ENCODE measurements at regions not wholly inside any gene's neighbourhood (a gene's known extent, or its start where the extent isn't known, plus 50 kb on each side); places are given as distances from the start of the nearest gene placed in this dataset.
"Not testable (repeated sequence)": the region's sequence is repeated elsewhere in the genome, so short reads cannot be mapped to it uniquely, and the experiment has no call there.

GRCh38 chr15:98025237-98025636 is 64.7 kb downstream of the ARRDC4 start:
- no peak for DNase-seq

- no peak for DNase-seq
These were observed 74.2 kb downstream of the ARRDC4 start for GRCh38 chr15:98034731-98035130.

DNA sequence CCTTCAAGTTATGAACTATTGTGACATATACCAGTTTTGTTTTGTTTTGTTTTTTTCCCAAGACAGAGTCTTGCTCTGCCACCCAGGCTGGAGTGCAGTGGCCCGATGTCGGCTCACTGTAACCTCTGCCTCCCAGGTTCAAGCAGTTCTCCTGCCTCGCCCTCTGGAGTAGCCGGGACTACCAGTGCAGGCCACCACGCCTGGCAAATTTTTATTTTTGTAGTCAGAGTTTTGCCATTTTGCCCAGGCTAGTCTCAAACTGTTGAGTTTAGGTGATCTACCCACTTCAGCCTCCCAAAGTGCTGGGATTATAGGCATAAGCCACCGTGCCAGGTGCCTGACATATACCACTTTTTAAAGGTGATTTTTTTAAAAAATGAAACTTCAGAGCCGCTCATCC is 74.6 kb downstream of the ARRDC4 start:
- no peak for DNase-seq

DNA sequence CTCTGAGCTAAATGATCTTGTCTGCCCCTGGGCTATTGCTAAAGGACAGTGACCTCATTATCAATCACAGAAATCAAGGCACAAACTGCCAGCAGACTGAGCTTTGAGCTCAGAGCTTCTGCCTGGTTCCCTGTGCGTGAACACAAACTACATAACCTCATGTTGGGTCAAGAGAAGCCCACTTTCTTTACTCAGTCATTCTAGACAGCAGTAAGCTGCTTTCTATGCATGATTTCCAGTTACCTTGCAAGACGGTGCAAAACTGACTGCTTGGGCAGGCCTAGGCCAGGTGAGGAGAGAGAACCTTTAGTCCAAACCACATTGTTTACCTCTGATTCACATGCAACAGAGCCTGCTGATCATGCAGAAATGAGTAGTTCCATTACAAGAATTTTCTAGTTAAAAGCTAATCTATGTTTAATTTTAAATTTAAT is 75.1 kb downstream of the ARRDC4 start:
- DNase-seq: no peak

DNA sequence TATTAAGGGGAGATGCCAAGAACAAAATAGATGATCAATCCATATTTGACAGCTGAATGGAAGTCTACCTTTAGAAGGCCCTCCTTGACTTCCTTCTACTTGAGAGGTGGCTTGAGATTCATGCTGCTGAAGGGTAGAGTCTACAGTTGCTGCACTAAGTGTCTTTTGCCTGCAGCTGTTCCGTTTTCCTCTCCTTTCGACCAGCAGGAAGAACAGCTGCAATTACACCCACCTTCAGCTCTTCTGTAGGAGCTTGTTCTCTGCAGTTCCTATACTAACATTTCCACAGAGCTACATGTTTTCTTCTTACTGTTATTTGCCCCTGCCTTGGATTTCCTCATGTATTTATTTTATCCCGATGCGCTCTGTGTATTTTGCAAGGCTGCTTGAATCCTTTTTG is 79.1 kb downstream of the ARRDC4 start:
- no peak for DNase-seq

DNA sequence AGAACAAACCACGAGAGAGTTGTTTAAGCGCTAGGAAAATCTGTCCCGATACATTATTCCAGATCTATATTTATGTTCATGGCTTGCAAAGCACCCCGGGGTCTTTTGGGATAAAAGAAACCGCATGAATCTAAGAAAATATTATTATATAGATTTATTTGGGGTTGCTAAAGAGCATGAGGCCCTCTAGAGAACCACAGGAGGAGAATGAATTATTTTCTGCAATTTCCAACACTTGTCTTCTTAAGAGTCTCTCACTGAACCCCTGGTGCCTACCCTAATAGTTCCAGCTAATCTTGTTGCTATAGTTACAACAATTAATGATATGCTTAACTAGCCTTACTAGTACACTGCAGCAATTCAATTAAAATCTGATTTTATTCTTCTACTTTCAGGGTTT is 79.6 kb downstream of the ARRDC4 start:
- DNase-seq: no peak

- no peak for DNase-seq
These were observed 82.9 kb downstream of the ARRDC4 start for GRCh38 chr15:98043160-98044014.

- no peak for DNase-seq
These were observed 91.2 kb downstream of the ARRDC4 start for GRCh38 chr15:98051734-98052133.

DNA sequence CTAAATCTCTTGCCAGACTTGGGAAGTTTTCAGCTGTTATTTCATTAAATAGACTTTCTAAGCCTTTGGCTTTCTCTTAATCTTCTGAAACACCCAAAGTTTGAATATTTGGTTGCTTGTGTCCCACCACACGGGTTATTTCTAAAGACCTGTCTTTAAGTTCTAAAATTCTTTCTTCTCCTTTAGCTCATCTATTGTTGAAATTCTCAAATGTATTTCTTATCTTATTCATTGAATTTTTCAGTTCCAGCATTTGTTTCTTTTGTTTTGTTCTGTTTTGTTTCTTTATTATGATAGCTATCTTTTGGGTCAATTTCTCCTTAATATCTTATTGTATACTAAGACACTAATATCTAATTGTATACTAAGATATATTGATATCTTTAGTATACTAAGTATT is 97.0 kb downstream of the ARRDC4 start:
- no peak for DNase-seq

- DNase-seq: no peak
These were observed 102.4 kb downstream of the ARRDC4 start for GRCh38 chr15:98062869-98063268.

DNA sequence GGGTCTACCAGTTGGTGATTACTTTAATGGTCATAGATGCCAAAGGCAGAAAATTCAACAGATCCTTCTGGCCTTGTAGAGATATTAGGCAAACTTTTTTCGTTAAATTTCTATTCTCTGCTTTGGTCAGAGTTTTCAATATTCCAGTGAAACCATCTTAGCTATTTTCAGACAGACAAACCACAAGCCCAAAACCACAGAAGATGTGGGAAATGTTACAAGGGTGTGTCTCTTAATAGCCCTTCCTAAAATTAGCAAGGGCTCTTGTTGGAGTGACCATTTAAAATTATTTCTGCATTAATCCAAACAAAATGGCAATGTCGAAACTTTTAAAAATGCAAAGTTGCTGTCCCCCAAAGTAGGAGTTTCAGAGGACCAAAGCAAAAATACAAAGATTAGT is 102.8 kb downstream of the ARRDC4 start:
- no peak for DNase-seq

DNA sequence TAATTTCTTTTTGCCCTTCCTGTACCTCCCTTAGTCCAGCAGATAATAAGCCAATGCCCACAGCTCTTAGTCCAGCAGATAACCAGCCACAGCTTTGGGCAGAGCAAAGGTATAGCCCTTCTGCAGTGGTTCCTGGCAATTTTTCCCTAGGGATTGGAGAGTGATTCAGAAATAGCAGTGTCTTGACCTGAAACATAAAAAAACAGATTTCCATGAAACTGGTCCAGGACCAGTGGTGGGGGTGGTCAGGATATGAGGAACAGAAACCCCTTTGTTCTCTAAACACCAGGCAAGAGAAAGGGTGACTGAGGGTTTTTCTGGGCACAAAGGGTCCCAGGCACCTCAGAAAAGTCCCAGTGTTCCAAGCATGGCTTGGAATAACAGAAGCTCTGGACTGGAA is 103.4 kb downstream of the ARRDC4 start:
- no peak for DNase-seq

DNA sequence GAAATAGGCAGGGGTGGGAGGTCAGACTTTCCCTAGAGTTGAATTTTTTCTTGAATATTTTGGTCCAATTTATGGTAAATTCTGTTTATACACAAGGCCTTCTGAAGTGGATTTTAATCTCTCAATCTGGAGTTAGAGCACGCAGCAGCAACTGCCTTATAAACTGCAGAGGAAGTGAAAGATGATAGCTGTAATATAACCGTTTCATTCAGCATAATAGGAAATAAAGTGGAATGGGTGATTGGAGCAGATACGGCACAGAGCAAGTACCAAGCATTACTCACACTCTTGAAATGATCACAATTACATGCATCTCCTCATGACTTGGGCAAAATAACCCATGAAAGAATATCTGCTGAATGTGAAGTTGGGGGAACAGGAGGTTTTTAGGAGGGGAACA is 106.8 kb downstream of the ARRDC4 start:
- DNase-seq: peak; percentile 49

DNA sequence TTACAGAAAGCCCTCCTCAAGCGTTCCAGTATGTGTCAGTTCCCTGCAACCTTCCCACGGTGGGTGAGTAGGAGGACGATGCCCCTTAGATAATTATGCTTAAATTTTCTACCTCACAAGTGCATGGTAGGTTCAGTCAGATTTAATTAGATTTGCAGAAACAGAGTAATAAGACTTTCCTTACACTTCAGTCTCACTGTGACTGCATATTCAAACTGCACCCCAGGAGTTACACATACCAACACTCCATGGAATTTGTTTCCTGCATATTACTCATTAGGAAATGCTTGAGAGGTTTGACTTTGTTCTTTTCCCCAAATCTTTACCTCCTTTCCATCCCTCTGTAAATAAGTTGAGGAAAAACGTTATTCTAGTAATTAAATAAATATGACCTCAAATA is 108.8 kb downstream of the ARRDC4 start:
- DNase-seq: no peak

- DNase-seq: no peak
These were observed 109.6 kb downstream of the ARRDC4 start for GRCh38 chr15:98070137-98070536.

DNA sequence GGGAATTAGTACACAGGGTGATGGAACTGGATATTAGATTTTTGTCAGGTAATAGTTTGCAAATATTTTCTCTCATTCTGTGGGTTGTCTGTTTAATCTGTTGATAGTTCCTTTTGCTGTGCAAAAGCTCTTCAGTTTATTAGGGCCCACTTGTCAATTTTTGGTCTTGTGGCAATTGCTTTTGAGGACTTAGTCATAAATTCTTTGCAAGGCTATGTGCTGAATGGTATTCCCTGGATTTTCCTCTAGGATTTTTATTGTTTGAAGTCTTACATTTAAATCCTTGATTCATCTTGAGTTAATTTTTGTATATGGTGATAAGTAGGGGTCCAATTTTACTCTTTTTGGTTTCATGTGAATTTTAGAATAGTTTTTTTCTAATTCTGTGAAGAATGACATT is 111.3 kb downstream of the ARRDC4 start:
- no peak for DNase-seq

GRCh38 chr15:98075441-98075840 is 114.9 kb downstream of the ARRDC4 start:
- no peak for DNase-seq

DNA sequence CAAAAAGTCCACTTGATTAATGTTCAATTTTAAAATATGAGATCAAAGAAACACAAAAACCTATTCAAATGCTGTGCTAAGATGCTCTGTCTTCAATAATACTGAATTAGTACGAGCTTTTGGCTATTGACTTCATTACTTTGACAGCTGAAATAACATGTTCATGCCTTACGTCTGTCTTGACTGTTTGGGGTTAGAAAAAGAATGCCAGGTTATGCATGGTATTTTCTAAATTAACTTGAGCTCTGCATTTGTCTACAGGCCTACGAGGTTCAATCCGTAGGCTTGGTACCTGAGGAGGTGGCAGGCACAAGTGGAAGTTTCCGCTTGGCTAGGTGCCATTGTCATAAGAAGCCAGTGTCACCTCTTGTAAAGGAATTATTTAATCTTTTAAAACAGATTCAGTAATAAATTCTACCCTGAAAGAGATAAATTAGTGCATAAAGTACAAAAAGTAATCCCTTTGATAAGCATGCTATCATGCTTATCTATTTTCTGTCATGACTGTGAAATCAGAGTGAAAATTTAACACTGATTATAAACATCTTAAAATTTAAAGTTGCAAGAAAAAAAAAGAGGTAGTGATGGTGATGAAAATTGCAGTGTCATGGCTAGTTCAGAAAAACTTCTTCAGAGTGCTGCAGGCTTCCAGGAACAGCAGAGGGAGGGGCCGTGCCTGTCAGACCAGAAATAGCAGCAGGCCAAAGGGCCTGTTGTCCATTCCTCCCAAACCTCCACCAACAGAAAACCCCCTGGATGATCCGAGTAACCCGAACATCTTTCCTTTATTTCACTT is 115.7 kb downstream of the ARRDC4 start:
- DNase-seq: peak; percentile 78

GRCh38 chr15:98077186-98077585 is 116.7 kb downstream of the ARRDC4 start:
- peak; percentile 70 for DNase-seq

DNA sequence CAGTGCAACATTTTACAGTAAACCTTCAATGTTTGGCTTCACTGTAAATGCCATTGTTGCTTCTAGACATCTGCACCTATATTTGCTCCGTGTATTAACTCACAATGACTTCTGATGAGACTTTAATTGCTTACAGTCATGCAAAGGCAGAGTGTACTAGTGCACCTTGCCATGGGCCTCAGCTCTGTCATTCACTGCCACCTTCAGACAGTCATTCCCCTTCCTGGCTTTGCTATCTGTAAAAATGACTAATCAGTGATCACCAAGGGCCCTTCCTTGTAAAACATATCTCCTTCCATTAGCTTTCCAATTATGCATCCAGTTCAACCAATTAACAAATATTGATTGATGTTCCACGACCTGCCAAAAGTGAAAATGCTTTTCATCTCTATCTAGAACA is 120.3 kb downstream of the ARRDC4 start:
- no peak for DNase-seq

DNA sequence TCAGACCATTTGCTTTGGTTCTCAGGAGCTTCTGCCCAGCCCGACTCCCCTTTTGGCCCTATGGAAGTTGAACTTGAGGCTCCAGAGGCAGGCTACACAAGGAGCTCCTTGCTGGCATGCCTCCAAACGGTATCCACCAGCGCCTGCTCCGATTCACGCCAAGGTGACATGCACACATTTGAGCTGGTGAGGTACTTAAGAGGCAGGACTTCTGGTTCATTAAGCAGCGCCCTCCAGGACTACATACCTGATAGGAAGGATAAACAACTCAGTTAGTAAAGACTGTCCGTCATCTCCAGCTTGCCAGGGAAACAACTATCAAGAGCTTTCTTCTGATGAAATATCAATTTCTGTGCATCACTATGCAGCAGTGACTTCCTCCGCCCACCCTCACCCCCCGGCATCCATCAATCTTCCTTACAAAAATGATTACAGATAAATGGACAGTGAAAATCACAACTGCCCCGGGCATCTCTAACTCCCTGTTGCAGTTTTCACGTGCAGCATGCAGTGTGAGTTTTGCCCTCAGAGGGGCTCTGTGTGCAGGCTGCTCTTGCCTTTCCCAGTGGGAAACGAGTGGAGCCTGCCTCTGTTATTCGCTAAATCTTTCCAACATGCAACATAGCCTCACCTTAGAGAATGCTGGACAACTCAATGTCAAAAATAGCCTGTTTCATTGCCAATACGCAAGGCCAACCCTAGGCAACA is 122.9 kb downstream of the ARRDC4 start:
- DNase-seq: no peak

DNA sequence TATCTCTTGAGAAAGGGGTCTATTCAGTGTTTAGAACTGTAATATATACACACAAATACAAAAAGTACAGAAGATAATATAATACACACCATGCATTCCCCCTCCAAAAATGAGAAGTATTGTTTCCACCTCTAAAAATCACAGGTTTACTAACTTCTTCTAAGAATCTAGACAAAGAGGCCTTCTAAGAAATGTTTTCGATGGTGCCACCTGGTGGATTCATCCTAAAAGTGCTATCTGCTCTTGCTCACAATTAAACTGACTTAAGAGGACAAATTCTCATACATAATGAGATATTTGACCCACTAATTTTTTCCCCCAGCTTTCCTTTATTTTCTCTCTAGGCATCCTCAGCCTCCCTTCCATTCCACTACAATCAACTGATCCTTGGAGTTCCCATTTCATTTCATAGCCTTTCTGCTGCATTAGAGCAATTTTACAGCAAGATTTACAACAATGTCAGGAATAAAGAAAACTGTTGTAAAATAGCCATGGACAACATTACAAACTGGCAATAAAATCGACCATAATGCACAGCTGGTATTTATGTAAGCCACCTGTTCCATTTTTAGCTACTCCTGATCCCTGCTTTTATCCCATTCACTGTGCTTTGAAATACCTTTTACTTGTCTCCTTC is 124.6 kb downstream of the ARRDC4 start:
- peak; percentile 74 for DNase-seq

DNA sequence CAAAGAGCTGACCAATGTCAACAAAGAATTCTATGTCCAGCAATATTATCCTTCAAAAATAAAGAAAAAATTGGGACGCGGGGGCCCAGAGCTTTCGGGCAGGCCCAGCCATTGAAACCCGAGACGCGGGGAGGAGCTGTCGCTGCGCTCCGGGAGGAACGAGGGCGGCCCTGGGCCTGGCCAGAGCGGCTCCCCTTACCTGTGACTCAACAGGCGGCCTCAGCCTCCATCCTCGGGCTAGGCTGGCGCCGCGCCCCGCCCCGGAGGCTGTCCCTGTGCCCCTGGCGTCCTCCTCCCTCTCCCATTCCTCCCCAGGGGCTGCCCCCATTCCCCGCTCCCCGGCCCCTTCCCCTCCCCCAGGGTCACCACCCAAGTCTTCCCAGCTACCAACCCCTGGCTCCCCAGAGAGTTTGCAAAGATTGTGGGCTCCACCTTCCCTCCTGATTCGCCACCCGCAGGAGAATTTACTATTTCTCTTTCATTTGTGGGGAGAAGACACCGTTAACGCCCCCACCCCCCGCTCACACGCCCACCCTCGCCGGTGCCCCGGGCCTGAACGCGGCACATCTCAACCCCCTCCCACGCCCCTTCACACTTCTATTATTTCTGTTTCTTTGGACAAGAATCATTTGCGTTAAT is 127.9 kb downstream of the ARRDC4 start:
- not testable (repeated sequence) for DNase-seq
